GM18508 (cell line): ENCODE measurements at regions not wholly inside any gene's neighbourhood (a gene's known extent, or its start where the extent isn't known, plus 50 kb on each side); places are given as distances from the start of the nearest gene placed in this dataset.

ENCODE experiments used
- ATAC-seq: cut with Tn5 transposase; IDR thresholded peaks from one replicate; pipeline ENCODE4 v1.9.1; 2021; ENCODE audit warnings: moderate number of reproducible peaks; ENCODE audit not compliant: insufficient read depth, unreplicated experiment

GRCh38 chr6:126091466-126091865, 105.1 kb downstream of the TRMT11 start:
- no peak for ATAC-seq

DNA sequence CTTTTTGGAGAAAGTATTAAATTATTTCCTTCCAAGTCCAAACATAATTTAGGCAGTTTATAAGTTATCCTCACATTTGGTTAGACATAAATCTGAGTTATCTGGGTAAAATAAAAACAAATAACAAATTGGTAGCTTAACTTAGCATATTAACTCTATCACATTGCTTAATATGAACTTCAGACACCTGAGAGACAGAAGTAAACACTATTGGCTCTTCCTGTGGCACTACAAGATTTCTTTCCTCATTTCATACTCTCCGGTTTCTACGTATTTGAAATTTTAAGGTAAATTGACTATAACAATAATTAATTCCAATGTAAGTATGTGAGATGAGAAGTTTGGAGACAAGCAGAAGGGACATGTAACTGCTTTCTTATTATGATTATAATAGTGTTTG, 106.8 kb downstream of the TRMT11 start:
- ATAC-seq, result no peak

DNA sequence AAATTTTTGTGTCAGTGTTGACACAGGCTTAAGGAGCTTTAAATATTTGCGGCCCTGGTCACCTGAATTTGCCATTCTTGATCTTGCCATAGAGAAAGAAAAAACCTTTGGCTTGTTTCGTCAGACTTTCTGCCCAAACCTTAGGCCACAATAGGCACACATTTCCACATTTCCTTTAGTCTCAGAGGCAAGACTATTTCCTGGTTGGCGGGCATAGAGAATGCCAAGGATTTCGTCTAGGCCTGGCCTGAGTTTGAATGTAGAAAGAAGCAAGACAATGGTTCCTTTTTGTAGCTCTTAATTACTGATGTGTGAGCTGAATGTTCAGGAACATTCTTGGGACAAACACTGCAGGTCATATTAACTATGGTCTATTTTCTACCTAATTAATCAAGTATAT, 108.1 kb downstream of the TRMT11 start:
- no peak for ATAC-seq

DNA sequence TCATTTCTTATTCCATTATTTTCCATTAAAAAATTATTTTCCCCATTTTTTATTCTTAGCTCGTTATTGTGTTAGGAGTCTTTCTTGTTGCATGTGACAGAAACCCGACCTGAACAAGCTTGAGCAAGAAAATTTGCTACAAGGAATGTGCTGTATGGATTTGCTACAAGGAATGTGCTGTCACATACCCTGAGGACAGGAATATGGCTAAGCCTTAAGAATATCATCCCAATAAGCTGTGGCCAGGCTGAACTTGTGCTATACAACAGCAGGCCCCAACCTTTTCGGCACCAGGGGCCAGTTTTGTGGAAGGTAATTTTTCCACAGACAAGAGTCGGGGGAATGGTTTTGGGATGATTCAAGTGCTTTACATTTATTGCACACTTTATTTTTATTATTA, 114.0 kb downstream of the TRMT11 start:
- ATAC-seq, result no peak

- ATAC-seq, result no peak
Measured at GRCh38 chr6:126102358-126102757, 116.0 kb downstream of the TRMT11 start.

DNA sequence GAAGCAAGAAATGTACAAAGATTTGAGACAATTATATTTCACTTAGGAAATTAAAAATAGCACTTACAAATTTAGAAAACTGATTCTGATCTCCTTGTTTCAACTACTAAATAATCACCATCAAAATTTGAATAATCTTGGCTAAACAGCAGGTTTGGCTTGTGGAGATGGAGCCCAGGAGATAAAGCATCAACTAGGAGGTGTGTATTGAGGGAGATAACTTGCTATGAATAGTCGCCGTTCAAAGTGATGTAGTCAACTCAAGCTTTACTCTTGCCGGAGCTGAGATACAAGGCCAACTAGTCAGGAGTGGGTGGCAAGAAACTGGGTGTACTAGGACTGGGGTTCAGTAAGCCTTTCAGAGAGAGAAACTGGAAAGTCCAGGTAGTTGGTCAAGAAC, 117.7 kb downstream of the TRMT11 start:
- no peak for ATAC-seq

DNA sequence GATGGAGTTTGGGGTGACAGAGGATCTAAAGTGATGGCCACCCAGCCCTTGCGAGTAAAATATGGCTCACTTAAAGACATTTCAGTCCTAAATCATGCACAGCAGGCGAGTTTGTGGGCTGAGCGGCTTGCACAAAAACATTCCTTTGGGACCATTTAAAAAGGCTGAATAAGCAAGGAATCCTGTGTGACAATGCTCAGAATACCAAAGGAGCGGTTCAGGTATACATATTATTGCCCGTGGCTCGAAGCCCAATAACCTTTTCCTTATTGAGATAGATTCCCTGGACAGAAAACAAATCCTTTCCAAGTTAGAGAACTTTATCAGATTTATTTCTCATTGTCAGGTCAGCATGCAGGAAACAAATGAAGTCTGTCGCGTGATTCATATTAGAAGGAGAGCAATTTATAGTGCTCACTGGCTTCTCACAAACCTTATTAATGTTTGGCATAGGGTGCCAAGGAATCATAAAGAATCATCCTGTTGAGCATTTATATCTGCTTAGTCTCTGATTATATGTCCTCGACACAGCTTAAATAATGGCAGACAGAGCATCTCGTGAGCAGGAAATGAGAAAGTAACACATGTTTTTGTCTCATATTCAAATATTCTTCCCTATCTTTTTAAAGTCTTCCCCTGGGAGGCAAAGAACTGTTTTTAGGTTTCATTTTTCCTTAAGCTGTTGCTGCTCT, 121.3 kb downstream of the TRMT11 start:
- no peak for ATAC-seq

DNA sequence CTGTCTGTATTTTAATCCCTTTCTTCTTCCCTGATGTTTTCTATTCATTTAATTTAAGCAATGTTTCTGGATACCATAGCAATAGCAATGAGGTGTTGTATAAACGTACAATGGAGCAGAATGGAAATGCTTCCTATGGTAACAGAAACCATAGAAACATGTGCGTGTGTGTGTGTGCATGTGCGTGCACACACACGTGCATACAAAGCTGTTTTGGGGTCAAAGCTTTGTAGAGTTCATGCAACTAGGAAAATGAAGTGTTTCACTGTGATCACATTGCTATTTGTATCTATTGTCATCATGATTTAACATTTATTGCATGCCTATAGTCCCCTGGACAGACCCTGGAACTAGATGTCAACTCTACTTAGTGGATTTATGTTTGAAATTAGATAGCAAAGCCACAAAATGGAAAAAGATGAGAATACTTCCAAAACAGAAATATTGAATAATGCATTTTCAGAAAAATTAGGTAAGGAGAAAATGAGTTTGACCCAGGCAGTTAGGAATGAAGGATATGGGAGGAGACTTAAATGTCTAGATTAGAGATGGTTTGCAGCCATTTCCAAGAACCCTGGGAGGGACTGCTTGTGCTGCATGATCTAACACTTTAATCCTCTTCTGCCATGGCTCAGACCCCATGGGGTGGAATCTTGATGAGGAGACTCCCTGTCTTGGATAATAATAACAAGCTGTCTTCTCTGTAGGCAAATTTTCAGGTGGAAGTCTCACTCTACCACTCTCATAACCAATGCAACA, 124.4 kb downstream of the TRMT11 start:
- no peak for ATAC-seq

- no peak for ATAC-seq
Measured at GRCh38 chr6:126111327-126111726, 125.0 kb downstream of the TRMT11 start.

- no peak for ATAC-seq
Measured at GRCh38 chr6:126112171-126112632, 125.9 kb downstream of the TRMT11 start.

DNA sequence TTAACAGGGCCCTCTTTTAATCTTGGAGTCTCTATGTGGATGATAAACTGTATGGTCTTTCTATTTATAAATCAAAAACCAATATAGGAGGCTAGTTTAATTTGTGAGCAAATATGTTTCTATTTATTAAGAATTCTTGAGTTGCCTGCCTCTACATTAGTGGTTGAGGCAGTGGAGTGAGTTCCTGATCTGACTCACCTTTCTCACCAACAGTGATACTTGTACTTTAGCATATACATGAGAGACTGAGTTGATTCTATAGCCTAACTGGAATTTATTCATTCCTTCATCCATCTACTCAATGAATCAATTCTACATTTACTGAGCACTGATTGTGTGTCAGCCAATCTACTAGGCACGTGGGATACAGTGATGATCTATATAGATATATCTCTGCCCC, 126.9 kb downstream of the TRMT11 start:
- no peak for ATAC-seq

GRCh38 chr6:126117251-126117650, 130.9 kb downstream of the TRMT11 start:
- ATAC-seq, result no peak

- ATAC-seq, result no peak
Measured at GRCh38 chr6:126118058-126118755, 131.9 kb downstream of the TRMT11 start.

GRCh38 chr6:126118936-126119335, 132.6 kb downstream of the TRMT11 start:
- no peak for ATAC-seq

- ATAC-seq, result no peak
Measured at GRCh38 chr6:126123226-126123625, 136.9 kb downstream of the TRMT11 start.

DNA sequence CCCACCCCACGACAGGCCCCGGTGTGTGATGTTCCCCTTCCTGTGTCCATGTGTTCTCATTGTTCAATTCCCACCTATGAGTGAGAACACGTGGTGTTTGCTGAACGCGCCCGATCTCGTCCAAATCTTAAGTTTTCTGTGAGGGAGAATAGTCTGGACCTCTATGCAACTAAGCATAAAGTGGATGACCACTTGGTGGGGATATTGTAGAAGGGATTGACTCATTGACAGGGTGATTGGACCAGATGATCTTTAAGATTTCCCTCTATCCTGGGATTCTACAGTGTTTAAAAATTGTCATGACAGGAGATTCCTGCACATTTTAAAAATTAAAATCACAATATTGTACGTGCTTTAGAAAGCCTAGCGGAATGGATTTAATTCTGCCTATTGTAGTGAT, 141.3 kb downstream of the TRMT11 start:
- ATAC-seq, result no peak

GRCh38 chr6:126131246-126131645, 144.9 kb downstream of the TRMT11 start:
- ATAC-seq, result no peak

DNA sequence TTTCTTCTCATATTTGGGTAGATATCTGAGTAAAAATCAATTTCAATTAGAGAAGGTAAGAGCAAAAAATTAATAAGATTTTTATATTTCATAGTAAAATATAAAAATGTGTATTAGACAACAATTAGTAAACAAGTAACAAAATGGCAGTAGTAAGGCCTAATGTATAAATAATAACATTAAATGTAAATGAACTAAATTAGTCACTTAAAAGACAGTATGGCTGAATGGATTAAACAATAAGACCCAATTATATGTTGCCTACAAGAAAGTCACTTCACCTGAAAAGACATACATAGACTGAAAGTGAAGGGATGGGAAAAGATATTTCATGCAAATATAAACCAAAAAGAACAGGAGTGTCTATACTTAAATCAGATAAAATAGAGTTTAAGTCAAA, 147.6 kb downstream of the TRMT11 start:
- ATAC-seq, result no peak

- no peak for ATAC-seq
Measured at GRCh38 chr6:126134491-126134890, 148.2 kb downstream of the TRMT11 start.

- no peak for ATAC-seq
Measured at GRCh38 chr6:126140015-126140414, 153.7 kb downstream of the TRMT11 start.

GRCh38 chr6:126143761-126144251, 157.5 kb downstream of the TRMT11 start:
- ATAC-seq, result no peak
